ENCODE measurements at regions not wholly inside any gene's neighbourhood (a gene's known extent, or its start where the extent isn't known, plus 50 kb on each side); places are given as distances from the start of the nearest gene placed in this dataset.
"Not testable (repeated sequence)": the region's sequence is repeated elsewhere in the genome, so short reads cannot be mapped to it uniquely, and the experiment has no call there.

DNA sequence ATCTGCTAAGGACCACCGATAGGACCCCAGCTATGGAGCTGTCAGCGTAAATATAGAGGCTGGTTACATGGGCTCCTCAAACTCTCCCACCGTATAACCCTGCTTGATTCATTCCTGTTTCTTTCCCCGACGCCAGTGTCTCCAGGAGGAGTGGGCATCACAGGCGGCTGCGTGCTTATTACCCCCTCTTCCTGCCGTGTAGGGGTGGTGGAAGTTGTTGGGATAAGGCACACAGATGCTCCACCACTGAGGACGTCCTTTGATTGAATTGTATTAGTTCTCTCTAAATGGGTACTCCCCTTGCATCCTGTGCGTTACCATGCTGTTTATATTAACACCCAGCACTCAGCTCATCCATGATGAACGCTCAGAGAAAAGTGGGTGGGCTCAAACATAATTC is 104.6 kb downstream of the ZBTB18 start:
- H3K4me3 ChIP-seq, result no peak overlapping the region
- intact Hi-C loops (cut with DNase I), result no loop called here
- DNase-seq (ENCODE audit: extremely low spot score), result peak; percentile 57
- H3K27me3 ChIP-seq, result no peaks in the 10 kb centered on the region
- H3K9me3 ChIP-seq, result no peaks in the 10 kb centered on the region
- no peaks in the 10 kb centered on the region for H3K36me3 ChIP-seq
- WGBS, result 81% methylated on average over 11 of the region's 11 CpGs
- H3K27ac ChIP-seq (replicated peaks in 1 of 4), result peak overlapping the region in 1 of 4 donors; percentile 63
- TF ChIP-seq, protein P1, sequence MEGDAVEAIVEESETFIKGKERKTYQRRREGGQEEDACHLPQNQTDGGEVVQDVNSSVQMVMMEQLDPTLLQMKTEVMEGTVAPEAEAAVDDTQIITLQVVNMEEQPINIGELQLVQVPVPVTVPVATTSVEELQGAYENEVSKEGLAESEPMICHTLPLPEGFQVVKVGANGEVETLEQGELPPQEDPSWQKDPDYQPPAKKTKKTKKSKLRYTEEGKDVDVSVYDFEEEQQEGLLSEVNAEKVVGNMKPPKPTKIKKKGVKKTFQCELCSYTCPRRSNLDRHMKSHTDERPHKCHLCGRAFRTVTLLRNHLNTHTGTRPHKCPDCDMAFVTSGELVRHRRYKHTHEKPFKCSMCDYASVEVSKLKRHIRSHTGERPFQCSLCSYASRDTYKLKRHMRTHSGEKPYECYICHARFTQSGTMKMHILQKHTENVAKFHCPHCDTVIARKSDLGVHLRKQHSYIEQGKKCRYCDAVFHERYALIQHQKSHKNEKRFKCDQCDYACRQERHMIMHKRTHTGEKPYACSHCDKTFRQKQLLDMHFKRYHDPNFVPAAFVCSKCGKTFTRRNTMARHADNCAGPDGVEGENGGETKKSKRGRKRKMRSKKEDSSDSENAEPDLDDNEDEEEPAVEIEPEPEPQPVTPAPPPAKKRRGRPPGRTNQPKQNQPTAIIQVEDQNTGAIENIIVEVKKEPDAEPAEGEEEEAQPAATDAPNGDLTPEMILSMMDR (IDR thresholded peaks at IDR 0.05), result no peak
- TF ChIP-seq POLR2AphosphoS5 (IDR thresholded peaks at IDR 0.05), result no peak
- TF ChIP-seq EP300 (IDR thresholded peaks at IDR 0.05), result no peak
- TF ChIP-seq POLR2A (IDR thresholded peaks at IDR 0.05; ENCODE audit: low read depth), result no peak
- H3K4me1 ChIP-seq, result peaks cover 0 to 15% (median 8%) of the 10 kb centered on the region in 4 donors

DNA sequence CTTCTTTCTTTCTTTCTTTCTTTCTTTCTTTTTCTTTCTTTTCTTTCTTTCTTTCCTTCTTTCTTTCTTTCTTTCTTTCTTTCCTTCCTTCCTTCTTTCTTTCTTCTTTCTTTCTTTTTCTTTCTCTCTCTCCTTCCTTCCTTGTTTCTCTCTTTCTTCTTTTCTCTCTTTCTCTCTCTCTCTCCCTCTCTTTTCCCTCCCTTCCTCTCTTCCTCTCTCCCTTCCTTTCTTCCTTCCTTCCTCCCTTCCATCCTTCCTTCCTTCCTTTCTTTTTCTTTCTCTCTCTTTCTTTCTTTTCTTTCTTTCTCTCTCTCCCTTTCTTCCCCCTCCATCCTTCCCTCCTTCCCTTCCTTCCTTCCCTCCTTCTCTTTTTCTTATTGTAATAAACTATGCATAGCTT is 105.5 kb downstream of the ZBTB18 start:
- H3K27me3 ChIP-seq; DNase-seq (ENCODE audit: extremely low spot score); intact Hi-C loops (cut with DNase I); H3K27ac ChIP-seq (replicated peaks in 1 of 4); H3K4me3 ChIP-seq; H3K9me3 ChIP-seq; H3K36me3 ChIP-seq: not testable (repeated sequence)
- peaks cover 0 to 15% (median 8%) of the 10 kb centered on the region in 4 donors for H3K4me1 ChIP-seq

DNA sequence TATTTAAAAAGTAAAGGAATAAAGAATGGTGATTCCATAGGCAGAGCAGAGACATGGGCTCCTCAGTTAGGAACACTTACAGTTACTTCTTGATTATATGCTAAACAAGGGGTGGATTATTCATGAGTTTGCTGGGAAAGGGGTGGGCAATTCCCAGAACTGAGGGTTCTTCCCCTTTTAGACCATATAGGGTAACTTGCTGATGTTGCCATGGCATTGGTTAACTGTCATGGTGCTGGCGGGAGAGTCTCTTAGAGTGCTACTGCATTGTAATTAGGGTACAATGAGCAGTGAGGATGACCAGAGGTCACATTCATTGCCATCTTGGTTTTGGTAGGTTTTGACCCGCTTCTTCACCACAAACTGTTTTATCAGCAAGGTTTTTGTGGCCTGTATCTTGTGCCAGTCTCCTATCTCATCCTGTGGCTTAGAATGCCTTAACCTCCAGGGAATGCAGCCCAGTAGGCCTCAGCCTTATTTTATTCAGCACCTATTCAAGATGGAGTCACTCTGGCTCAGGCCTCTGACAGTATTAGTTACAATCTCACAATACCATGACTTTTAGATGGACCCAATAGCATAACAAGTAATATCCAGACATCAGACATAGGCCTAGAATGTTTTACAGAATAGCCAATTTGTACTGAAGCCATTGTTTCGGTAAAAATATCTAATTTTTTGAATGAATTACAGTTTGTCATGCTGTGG is 106.8 kb downstream of the ZBTB18 start:
- Histone ChIP-seq H3K36me3 (no peaks in the 10 kb centered on the region), H3K4me3 (no peak overlapping the region), H3K27me3 (no peaks in the 10 kb centered on the region), H3K27ac (replicated peaks in 1 of 4) (no peak overlapping the region), H3K4me1 (peaks cover 3 to 15% (median 8%) of the 10 kb centered on the region in 4 donors), H3K9me3 (no peaks in the 10 kb centered on the region)
- intact Hi-C loops (cut with DNase I), result no loop called here
- no peak for DNase-seq (ENCODE audit: extremely low spot score)
- WGBS, result 95% methylated on average over 3 of the region's 3 CpGs
- no peak for TF ChIP-seq POLR2AphosphoS5 (IDR thresholded peaks at IDR 0.05)
- TF ChIP-seq POLR2A (IDR thresholded peaks at IDR 0.05; ENCODE audit: low read depth), result no peak
- TF ChIP-seq EP300 (IDR thresholded peaks at IDR 0.05), result no peak

DNA sequence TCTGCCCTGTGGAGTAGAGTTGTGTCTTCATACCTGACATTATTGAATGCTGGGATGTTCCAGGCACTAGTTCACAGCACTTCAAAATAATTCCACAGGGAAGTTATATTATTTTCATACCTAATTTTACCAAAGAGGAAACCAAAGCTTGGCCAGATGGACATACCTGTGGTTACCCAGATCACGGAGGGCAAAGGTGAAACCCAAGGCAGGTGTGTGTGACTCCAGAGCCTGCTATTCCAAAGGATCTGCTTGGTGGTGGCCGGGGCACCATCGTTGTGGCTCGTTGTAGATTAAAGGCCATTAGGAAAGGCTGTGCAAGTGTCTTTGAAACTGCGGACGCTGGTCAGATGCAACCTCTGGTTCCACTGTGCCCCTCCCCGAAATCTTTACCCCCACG is 108.6 kb downstream of the ZBTB18 start:
- Histone ChIP-seq H3K27ac (replicated peaks in 1 of 4) (no peak overlapping the region), H3K36me3 (no peaks in the 10 kb centered on the region), H3K27me3 (no peaks in the 10 kb centered on the region), H3K4me3 (no peak overlapping the region), H3K4me1 (peaks cover 17 to 25% (median 19%) of the 10 kb centered on the region in 4 donors), H3K9me3 (no peaks in the 10 kb centered on the region)
- no peak for DNase-seq (ENCODE audit: extremely low spot score)
- intact Hi-C loops (cut with DNase I), result loop anchor here (5.0 kb wide), 1 partner anchor 112 kb away; no protein-coding TSS in a partner anchor
- TF ChIP-seq, protein P1 (IDR thresholded peaks at IDR 0.05), result no peak
- TF ChIP-seq EP300 (IDR thresholded peaks at IDR 0.05) (no peak), POLR2A (IDR thresholded peaks at IDR 0.05; ENCODE audit: low read depth) (no peak), POLR2AphosphoS5 (IDR thresholded peaks at IDR 0.05) (no peak)
- WGBS, result 81% methylated on average over 8 of the region's 8 CpGs

DNA sequence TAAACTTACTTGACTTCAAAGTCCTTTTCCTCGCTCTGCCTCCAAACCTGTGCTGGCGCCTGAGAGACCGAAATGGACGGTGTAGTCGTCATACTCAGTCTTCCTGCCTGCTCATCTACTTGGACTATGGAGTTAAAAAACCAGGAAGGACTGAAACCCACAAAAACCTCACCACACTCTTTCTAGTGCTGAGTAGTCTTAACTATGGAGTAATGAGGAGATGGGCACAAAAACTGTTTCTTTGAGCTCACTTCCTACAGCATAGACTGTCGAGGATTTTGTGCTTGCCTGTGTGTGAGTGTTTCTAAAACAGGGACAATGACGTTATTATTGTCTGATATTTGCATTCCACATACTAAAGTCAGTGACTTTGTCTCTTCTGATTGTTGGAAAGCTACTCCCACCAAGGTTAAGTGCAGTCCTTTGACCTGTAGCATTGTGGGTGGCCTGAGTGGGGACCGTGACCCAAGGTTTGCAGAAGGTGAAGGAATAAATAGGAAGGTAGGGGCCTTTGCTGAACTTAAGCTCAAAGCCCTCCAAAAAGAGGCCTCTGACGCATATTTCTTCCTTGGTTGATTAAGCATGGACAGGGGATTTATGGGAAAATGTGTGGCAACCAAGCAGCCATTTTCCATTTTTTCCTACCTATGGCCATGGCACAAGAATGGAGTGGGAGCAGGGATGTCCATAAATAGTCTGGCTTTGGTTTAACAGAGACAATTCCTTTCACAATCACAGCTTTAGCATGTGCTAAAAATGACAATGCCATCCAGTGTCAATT is 109.6 kb downstream of the ZBTB18 start:
- H3K27me3 ChIP-seq, result no peaks in the 10 kb centered on the region
- no peak for DNase-seq (ENCODE audit: extremely low spot score)
- H3K4me3 ChIP-seq, result no peak overlapping the region
- no peaks in the 10 kb centered on the region for H3K9me3 ChIP-seq
- peaks cover 15 to 21% (median 16%) of the 10 kb centered on the region in 4 donors for H3K4me1 ChIP-seq
- no peak for TF ChIP-seq POLR2A (IDR thresholded peaks at IDR 0.05; ENCODE audit: low read depth)
- TF ChIP-seq, protein P1 (IDR thresholded peaks at IDR 0.05), result no peak
- no peak for TF ChIP-seq POLR2AphosphoS5 (IDR thresholded peaks at IDR 0.05)
- intact Hi-C loops (cut with DNase I), result loop anchor here (5.0 kb wide), 1 partner anchor 113 kb away; no protein-coding TSS in a partner anchor
- WGBS, result 86% methylated on average over 9 of the region's 9 CpGs
- H3K27ac ChIP-seq (replicated peaks in 1 of 4), result no peak overlapping the region
- H3K36me3 ChIP-seq, result no peaks in the 10 kb centered on the region

Measured in esophagus muscularis mucosa (tissue), 4 donors.